ENCODE measurements at regions not wholly inside any gene's neighbourhood (a gene's known extent, or its start where the extent isn't known, plus 50 kb on each side); places are given as distances from the start of the nearest gene placed in this dataset.

- TF ChIP-seq CTCF (IDR thresholded peaks at IDR 0.05; ENCODE audit: low read depth, low read length): no peak
- no peak overlapping the region for H3K4me3 ChIP-seq (ENCODE audit: low read depth, low read length)
Observed at GRCh38 chr2:52697690-52698089, 1069.9 kb upstream of the CHAC2 start.

GRCh38 chr2:52695731-52696130, 1071.9 kb upstream of the CHAC2 start:
- H3K4me3 ChIP-seq (ENCODE audit: low read depth, low read length): no peak overlapping the region
- no peak for TF ChIP-seq CTCF (IDR thresholded peaks at IDR 0.05; ENCODE audit: low read depth, low read length)

GRCh38 chr2:52686935-52687334, 1080.7 kb upstream of the CHAC2 start:
- no peak for TF ChIP-seq CTCF (IDR thresholded peaks at IDR 0.05; ENCODE audit: low read depth, low read length)
- H3K4me3 ChIP-seq (ENCODE audit: low read depth, low read length): no peak overlapping the region

- H3K4me3 ChIP-seq (ENCODE audit: low read depth, low read length): no peak overlapping the region
- TF ChIP-seq CTCF (IDR thresholded peaks at IDR 0.05; ENCODE audit: low read depth, low read length): no peak
Observed at GRCh38 chr2:52676056-52676455, 1091.5 kb upstream of the CHAC2 start.

GRCh38 chr2:52668724-52669123, 1098.9 kb upstream of the CHAC2 start:
- no peak overlapping the region for H3K4me3 ChIP-seq (ENCODE audit: low read depth, low read length)
- TF ChIP-seq CTCF (IDR thresholded peaks at IDR 0.05; ENCODE audit: low read depth, low read length): no peak

GRCh38 chr2:52659546-52659945, 1108.1 kb upstream of the CHAC2 start:
- no peak overlapping the region for H3K4me3 ChIP-seq (ENCODE audit: low read depth, low read length)
- TF ChIP-seq CTCF (IDR thresholded peaks at IDR 0.05; ENCODE audit: low read depth, low read length): no peak

- TF ChIP-seq CTCF (IDR thresholded peaks at IDR 0.05; ENCODE audit: low read depth, low read length): no peak
- H3K4me3 ChIP-seq (ENCODE audit: low read depth, low read length): no peak overlapping the region
Observed at GRCh38 chr2:52658598-52658997, 1109.0 kb upstream of the CHAC2 start.
